ENCODE measurements at regions not wholly inside any gene's neighbourhood (a gene's known extent, or its start where the extent isn't known, plus 50 kb on each side); places are given as distances from the start of the nearest gene placed in this dataset.

DNA sequence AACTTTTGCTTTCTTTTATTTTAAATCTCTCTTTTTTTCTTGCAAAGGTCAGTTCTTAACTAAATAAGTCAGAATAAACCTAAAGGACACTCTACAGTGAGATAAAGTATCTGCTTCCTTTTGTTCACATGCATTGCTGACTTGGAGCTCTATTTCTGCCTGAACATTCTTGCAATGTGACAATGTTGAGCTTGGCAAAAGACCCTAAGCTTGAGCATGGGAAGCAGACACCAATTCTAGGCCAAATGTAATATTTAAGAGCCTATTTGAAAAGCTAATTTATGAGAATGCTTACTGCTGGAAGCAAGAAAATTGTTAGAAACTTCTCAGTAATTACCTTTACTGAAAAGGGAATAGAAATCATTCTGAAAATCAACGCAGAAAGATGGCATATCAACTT is 556.2 kb downstream of the CBLN4 start:
- Histone ChIP-seq H3K4me1 (ENCODE audit: control insufficient read depth, insufficient read depth, low read length) (no peaks in the 10 kb centered on the region), H2AFZ (ENCODE audit: control insufficient read depth, low read depth, low read length) (no peak overlapping the region), H3K4me2 (ENCODE audit: control insufficient read depth, insufficient read depth) (no peak overlapping the region), H3K27me3 (replicated peaks in 1 of 2; ENCODE audit: control insufficient read depth in 2 of 2, insufficient read depth in 2 of 2, low read length in 1 of 2) (no peaks in the 10 kb centered on the region), H3K79me2 (ENCODE audit: control insufficient read depth, insufficient read depth, low read length) (no peaks in the 10 kb centered on the region), H3K4me3 (no peak overlapping the region), H3K9ac (ENCODE audit: control insufficient read depth, insufficient read depth, low read length) (no peak overlapping the region), H3K9me3 (replicated peaks; ENCODE audit: control insufficient read depth, insufficient read depth, low read length) (no peaks in the 10 kb centered on the region), H3K36me3 (ENCODE audit: control insufficient read depth in 2 of 2, insufficient read depth in 2 of 2, low read length in 1 of 2) (no peaks in the 10 kb centered on the region), H4K20me1 (ENCODE audit: control insufficient read depth, insufficient read depth) (no peaks in the 10 kb centered on the region), H3K27ac (ENCODE audit: control insufficient read depth, insufficient read depth) (no peak overlapping the region)
- ChIA-PET CTCF (interaction anchor here (0.6 to 0.9 kb wide), 2 partner anchors 9 to 207 kb away, joined by 3 read pairs; no protein-coding TSS in a partner anchor), SMC1A (ENCODE audit: uncharacterized antibody, unreplicated experiment) (no interaction called here), RAD21 (ENCODE audit: unreplicated experiment) (no interaction called here), POLR2A (no interaction called here)
- no peak for FAIRE-seq
- no peak for DNase-seq (ENCODE audit: low read depth, low spot score)
- no peak for ATAC-seq
- 4% methylated on average over 1 of the region's 1 CpG for WGBS (ENCODE audit: insufficient coverage, insufficient replicate concordance, low lambda C conversion rate, missing lambda C conversion rate)
- TF ChIP-seq IKZF2 (IDR thresholded peaks at IDR 0.05) (no peak), KDM1A (IDR thresholded peaks at IDR 0.05; ENCODE audit: borderline replicate concordance) (no peak), ATF7 (IDR thresholded peaks at IDR 0.05; ENCODE audit: low read depth) (no peak), SMARCA5 (IDR thresholded peaks at IDR 0.05) (no peak), STAT3 (IDR thresholded peaks at IDR 0.05; ENCODE audit: low read depth, low read length) (no peak), SREBF1 (IDR thresholded peaks at IDR 0.05; ENCODE audit: low read length) (no peak), SMAD1 (IDR thresholded peaks at IDR 0.05; ENCODE audit: low read depth, partially characterized antibody) (no peak), GABPA (IDR thresholded peaks at IDR 0.05; ENCODE audit: low read depth) (no peak), TARDBP (IDR thresholded peaks at IDR 0.05; ENCODE audit: borderline replicate concordance) (no peak)
- BruUV-seq (replicated peaks), result no TSS peak
- in situ Hi-C loops (cut with MboI) (no loop called here), intact Hi-C loops (cut with micrococcal nuclease; ENCODE audit: unreplicated experiment) (no loop called here)

DNA sequence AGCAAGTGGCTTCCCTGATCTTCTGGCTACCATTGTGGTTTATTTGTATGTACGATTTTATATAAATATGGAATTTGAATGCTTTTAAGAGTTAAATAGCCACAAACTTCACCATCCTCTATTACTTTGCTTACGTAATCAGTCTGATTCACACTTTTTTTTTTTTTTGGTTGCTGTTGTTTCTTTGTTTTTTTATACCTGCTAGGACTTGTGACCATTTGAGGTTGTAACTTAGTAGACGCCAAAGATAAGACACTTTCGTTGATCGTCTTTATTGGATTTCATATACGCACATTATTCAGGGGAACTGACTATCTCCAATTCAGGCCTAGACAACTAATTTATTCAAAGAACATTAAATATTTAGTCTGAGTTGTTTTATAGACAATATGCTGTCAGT is 559.0 kb downstream of the CBLN4 start:
- SMC1A ChIA-PET (ENCODE audit: uncharacterized antibody, unreplicated experiment), result no interaction called here
- H4K20me1 ChIP-seq (ENCODE audit: control insufficient read depth, insufficient read depth), result no peaks in the 10 kb centered on the region
- no peaks in the 10 kb centered on the region for H3K4me1 ChIP-seq (ENCODE audit: control insufficient read depth, insufficient read depth, low read length)
- H3K9me3 ChIP-seq (replicated peaks; ENCODE audit: control insufficient read depth, insufficient read depth, low read length), result no peaks in the 10 kb centered on the region
- DNase-seq (ENCODE audit: low read depth, low spot score) (no peak), ATAC-seq (no peak), FAIRE-seq (no peak)
- CTCF ChIA-PET, result no interaction called here
- 68% methylated on average over 6 of the region's 6 CpGs for WGBS (ENCODE audit: insufficient coverage, insufficient replicate concordance, low lambda C conversion rate, missing lambda C conversion rate)
- RAD21 ChIA-PET (ENCODE audit: unreplicated experiment), result no interaction called here
- no peak overlapping the region for H3K4me3 ChIP-seq
- no TSS peak for BruUV-seq (replicated peaks)
- in situ Hi-C loops (cut with MboI) (no loop called here), intact Hi-C loops (cut with micrococcal nuclease; ENCODE audit: unreplicated experiment) (no loop called here)
- H3K36me3 ChIP-seq (ENCODE audit: control insufficient read depth in 2 of 2, insufficient read depth in 2 of 2, low read length in 1 of 2), result no peaks in the 10 kb centered on the region
- H3K27me3 ChIP-seq (replicated peaks in 1 of 2; ENCODE audit: control insufficient read depth in 2 of 2, insufficient read depth in 2 of 2, low read length in 1 of 2), result no peaks in the 10 kb centered on the region
- H3K4me2 ChIP-seq (ENCODE audit: control insufficient read depth, insufficient read depth), result no peak overlapping the region
- no peak overlapping the region for H3K27ac ChIP-seq (ENCODE audit: control insufficient read depth, insufficient read depth)
- POLR2A ChIA-PET, result no interaction called here
- H3K79me2 ChIP-seq (ENCODE audit: control insufficient read depth, insufficient read depth, low read length), result no peaks in the 10 kb centered on the region
- H3K9ac ChIP-seq (ENCODE audit: control insufficient read depth, insufficient read depth, low read length), result no peak overlapping the region
- H2AFZ ChIP-seq (ENCODE audit: control insufficient read depth, low read depth, low read length), result no peak overlapping the region
- no peak for TF ChIP-seq USF2 (IDR thresholded peaks at IDR 0.05; ENCODE audit: borderline replicate concordance, low read depth, low read length)
- TF ChIP-seq NR2C1 (IDR thresholded peaks at IDR 0.05), result no peak
- TF ChIP-seq, protein P1, sequence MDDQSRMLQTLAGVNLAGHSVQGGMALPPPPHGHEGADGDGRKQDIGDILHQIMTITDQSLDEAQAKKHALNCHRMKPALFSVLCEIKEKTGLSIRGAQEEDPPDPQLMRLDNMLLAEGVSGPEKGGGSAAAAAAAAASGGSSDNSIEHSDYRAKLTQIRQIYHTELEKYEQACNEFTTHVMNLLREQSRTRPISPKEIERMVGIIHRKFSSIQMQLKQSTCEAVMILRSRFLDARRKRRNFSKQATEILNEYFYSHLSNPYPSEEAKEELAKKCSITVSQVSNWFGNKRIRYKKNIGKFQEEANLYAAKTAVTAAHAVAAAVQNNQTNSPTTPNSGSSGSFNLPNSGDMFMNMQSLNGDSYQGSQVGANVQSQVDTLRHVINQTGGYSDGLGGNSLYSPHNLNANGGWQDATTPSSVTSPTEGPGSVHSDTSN (IDR thresholded peaks at IDR 0.05; ENCODE audit: insufficient replicate concordance, low read depth, low read length), result no peak
- TF ChIP-seq SUZ12 (IDR thresholded peaks at IDR 0.05; ENCODE audit: unreplicated experiment), result no peak
- TF ChIP-seq, protein P2, sequence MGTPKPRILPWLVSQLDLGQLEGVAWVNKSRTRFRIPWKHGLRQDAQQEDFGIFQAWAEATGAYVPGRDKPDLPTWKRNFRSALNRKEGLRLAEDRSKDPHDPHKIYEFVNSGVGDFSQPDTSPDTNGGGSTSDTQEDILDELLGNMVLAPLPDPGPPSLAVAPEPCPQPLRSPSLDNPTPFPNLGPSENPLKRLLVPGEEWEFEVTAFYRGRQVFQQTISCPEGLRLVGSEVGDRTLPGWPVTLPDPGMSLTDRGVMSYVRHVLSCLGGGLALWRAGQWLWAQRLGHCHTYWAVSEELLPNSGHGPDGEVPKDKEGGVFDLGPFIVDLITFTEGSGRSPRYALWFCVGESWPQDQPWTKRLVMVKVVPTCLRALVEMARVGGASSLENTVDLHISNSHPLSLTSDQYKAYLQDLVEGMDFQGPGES (IDR thresholded peaks at IDR 0.05), result no peak
- no peak for TF ChIP-seq POLR2AphosphoS2 (IDR thresholded peaks at IDR 0.05; ENCODE audit: low read depth, low read length)
- TF ChIP-seq HDAC2 (IDR thresholded peaks at IDR 0.05), result no peak
- no peak for TF ChIP-seq NFYA (IDR thresholded peaks at IDR 0.05; ENCODE audit: borderline replicate concordance, low read depth, low read length)

Measured in GM12878 (cell line).